Dendritic cell treated with granulocyte-macrophage colony-stimulating factor and Interleukin-4, amounts not matched to agents 40 ng/mL and 50 ng/mL, for 4 days (primary cell): ENCODE measurements at regions not wholly inside any gene's neighbourhood (a gene's known extent, or its start where the extent isn't known, plus 50 kb on each side); places are given as distances from the start of the nearest gene placed in this dataset.

Source experiments
- H3K27ac Mint-ChIP-seq: one replicate; pipeline ENCODE4 v1.8.0; 2022; ENCODE audit warnings: mild to moderate bottlenecking, mixed read lengths
- H3K27me3 Mint-ChIP-seq: one replicate; pipeline ENCODE4 v1.8.0; 2022; ENCODE audit warnings: mild to moderate bottlenecking, mixed read lengths
- H3K36me3 Mint-ChIP-seq: one replicate; pipeline ENCODE4 v1.8.0; 2022; ENCODE audit warnings: low read depth, mixed read lengths
- H3K4me1 Mint-ChIP-seq: one replicate; pipeline ENCODE4 v1.8.0; 2022; ENCODE audit warnings: low read depth, mixed read lengths
- H3K4me3 Mint-ChIP-seq: one replicate; pipeline ENCODE4 v1.8.0; 2022; ENCODE audit warnings: mild to moderate bottlenecking, moderate library complexity, mixed read lengths
- H3K9me3 Mint-ChIP-seq: one replicate; pipeline ENCODE4 v1.8.0; 2022; ENCODE audit warnings: mixed read lengths
- intact Hi-C: fragments of 100-400 bp; cut with micrococcal nuclease; formaldehyde crosslinking; loops from one replicate; pipeline ENCODE4 v1.15.0; 2022

DNA sequence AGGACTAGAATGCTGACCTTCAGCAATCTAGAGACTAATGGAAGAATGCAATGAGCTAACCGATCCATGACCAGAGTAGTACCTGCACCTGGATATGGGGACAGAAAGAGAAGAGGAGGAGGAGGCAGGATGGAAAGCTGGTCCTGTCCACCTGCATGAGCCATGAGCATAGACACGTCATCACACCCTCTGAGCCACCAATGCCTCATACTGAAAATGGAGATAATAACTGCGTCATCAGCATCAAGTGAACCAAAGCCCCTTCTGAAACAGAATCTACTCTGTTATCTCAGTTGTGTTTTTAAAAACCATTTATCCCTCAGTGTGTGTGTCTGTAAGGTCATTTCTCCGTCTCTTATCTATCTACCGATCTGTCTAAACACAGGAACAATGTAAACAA is 327.0 kb downstream of the BCL11B start:
- H3K27me3 Mint-ChIP-seq, result peaks cover 15% of the 10 kb centered on the region
- H3K9me3 Mint-ChIP-seq, result no peaks in the 10 kb centered on the region
- no peaks in the 10 kb centered on the region for H3K36me3 Mint-ChIP-seq
- H3K4me3 Mint-ChIP-seq, result no peak overlapping the region
- H3K4me1 Mint-ChIP-seq, result peaks cover 37% of the 10 kb centered on the region
- intact Hi-C loops, result no loop called here
- no peak overlapping the region for H3K27ac Mint-ChIP-seq

GRCh38 chr14:98945611-98946570 is 326.1 kb downstream of the BCL11B start:
- Mint-ChIP-seq H3K27me3 (peaks cover 15% of the 10 kb centered on the region), H3K9me3 (no peaks in the 10 kb centered on the region), H3K36me3 (no peaks in the 10 kb centered on the region), H3K27ac (no peak overlapping the region), H3K4me1 (peaks cover 45% of the 10 kb centered on the region), H3K4me3 (no peak overlapping the region)
- intact Hi-C loops, result no loop called here

- Mint-ChIP-seq H3K27ac (no peak overlapping the region), H3K4me1 (peaks cover 52% of the 10 kb centered on the region), H3K9me3 (no peaks in the 10 kb centered on the region), H3K27me3 (peaks cover 11% of the 10 kb centered on the region), H3K4me3 (no peak overlapping the region), H3K36me3 (no peaks in the 10 kb centered on the region)
- intact Hi-C loops, result no loop called here
Measured at GRCh38 chr14:98946940-98947339, 325.1 kb downstream of the BCL11B start.

DNA sequence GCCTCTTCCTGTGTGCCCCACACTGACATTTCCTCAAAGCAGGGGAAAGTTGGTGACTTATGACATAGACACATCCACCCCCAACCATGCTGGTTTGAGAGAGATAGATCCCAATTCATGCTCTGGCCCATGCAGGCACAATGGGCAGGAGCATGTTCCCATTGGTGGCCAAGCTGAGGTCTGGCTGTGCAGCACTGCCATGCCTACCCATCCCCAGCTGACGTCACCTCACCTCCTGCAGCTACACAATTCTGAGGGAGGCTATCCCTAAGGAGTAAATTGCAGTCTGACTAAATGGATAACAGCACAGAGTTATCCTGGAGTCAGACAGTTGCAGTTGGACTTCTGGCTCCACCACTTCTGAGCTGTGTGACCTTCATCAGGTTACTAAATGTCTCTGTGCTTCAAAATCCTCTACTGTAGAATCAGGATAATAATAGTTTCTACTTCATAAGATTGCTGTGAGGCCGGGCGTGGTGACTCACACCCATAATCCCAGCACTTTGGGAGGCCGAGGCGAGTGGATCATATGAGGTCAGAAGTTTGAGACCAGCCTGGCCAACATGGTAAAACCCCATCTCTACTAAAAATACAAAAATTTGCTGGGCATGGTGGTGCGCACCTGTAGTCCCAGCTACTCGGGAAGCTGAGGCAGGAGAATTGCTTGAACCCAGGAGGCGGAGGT is 323.9 kb downstream of the BCL11B start:
- Mint-ChIP-seq H3K36me3 (no peaks in the 10 kb centered on the region), H3K27me3 (peaks cover 11% of the 10 kb centered on the region), H3K4me3 (no peak overlapping the region), H3K4me1 (peaks cover 57% of the 10 kb centered on the region), H3K9me3 (no peaks in the 10 kb centered on the region), H3K27ac (no peak overlapping the region)
- intact Hi-C loops, result no loop called here

DNA sequence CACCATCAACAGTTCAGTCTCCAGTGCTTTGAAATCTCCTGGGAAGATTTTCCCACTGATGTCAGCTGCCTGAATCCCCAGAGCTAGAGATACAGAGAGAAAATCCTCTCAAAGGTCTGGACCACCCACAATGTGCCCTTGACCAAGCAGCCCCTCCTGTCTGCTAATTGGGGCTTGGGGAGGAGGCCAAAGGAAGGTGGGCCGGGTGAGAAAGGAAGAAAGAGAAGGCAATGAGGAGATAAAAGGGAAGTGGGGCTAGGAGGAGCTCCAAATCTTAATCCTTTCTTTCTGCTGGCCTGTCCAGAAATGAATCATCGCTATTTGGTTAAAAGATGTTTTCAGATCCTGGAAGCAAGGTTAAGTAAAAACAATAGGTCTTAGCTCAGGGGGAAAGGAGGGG is 322.9 kb downstream of the BCL11B start:
- intact Hi-C loops, result no loop called here
- peaks cover 67% of the 10 kb centered on the region for H3K4me1 Mint-ChIP-seq
- peaks cover 8% of the 10 kb centered on the region for H3K27me3 Mint-ChIP-seq
- H3K9me3 Mint-ChIP-seq, result no peaks in the 10 kb centered on the region
- no peak overlapping the region for H3K27ac Mint-ChIP-seq
- H3K36me3 Mint-ChIP-seq, result no peaks in the 10 kb centered on the region
- no peak overlapping the region for H3K4me3 Mint-ChIP-seq

DNA sequence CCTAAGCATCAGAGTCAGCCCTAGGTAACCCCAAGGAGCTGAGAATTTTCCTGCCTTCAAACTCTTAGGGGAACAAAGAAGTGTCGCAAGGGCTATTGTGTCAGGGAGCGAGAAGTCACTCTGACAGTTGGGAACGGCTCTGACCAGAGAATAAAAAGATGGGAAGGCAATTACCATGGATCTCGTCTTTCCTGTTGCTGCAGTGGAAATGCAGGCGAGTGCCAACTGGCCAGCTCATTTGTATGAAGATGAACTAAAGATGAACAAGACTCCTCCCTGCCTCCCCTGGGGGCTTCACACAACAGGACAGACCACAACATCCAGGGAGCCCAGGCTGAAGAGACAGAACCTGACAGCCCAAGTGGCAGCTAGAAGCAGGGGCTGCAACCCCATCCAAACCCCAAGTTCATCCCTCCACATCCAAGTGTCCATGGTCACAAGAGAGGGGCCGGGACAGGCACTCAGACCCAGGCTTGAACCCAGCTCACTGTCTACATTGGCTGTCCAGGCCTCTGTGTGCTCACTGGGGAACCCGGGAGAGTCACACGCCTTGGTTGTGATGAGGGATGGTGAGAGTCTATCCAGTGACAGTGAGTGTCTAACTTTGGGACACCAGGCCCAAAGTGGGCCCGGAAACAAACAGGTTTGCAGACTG is 322.4 kb downstream of the BCL11B start:
- H3K36me3 Mint-ChIP-seq, result no peaks in the 10 kb centered on the region
- H3K4me1 Mint-ChIP-seq, result peaks cover 73% of the 10 kb centered on the region
- H3K27ac Mint-ChIP-seq, result peak overlapping the region; percentile 12
- peaks cover 7% of the 10 kb centered on the region for H3K27me3 Mint-ChIP-seq
- no peak overlapping the region for H3K4me3 Mint-ChIP-seq
- intact Hi-C loops, result no loop called here
- H3K9me3 Mint-ChIP-seq, result no peaks in the 10 kb centered on the region

GRCh38 chr14:98950353-98950895 is 321.6 kb downstream of the BCL11B start:
- Mint-ChIP-seq H3K27me3 (peaks cover 4% of the 10 kb centered on the region), H3K9me3 (no peaks in the 10 kb centered on the region), H3K27ac (peak overlapping the region; percentile 12), H3K4me3 (no peak overlapping the region), H3K36me3 (no peaks in the 10 kb centered on the region), H3K4me1 (peaks cover 74% of the 10 kb centered on the region)
- intact Hi-C loops, result no loop called here

DNA sequence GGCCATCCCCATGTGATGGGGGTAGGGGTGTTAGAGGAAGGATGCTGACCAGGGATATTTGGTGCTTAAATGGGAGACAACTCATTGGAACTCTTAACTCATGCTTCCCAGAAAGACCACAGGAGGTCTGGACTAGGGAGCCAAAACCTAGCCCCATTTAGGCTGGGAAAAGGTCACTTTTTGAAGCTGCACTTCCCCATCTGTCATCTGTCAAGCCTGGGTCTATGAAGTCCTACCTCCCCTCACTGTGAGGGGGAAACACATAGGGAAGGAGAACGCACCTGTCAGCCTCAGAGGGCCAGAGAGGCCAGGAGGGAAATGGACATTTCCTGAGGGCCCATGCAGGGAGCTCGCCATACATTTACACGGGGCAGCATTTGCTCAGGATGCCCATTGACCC is 321.0 kb downstream of the BCL11B start:
- Mint-ChIP-seq H3K4me1 (peaks cover 74% of the 10 kb centered on the region), H3K9me3 (no peaks in the 10 kb centered on the region), H3K4me3 (no peak overlapping the region), H3K27ac (no peak overlapping the region), H3K27me3 (peaks cover 2% of the 10 kb centered on the region), H3K36me3 (no peaks in the 10 kb centered on the region)
- intact Hi-C loops, result no loop called here

GRCh38 chr14:98951521-98952152 is 320.4 kb downstream of the BCL11B start:
- Mint-ChIP-seq H3K36me3 (no peaks in the 10 kb centered on the region), H3K9me3 (no peaks in the 10 kb centered on the region)
- intact Hi-C loops, result no loop called here

DNA sequence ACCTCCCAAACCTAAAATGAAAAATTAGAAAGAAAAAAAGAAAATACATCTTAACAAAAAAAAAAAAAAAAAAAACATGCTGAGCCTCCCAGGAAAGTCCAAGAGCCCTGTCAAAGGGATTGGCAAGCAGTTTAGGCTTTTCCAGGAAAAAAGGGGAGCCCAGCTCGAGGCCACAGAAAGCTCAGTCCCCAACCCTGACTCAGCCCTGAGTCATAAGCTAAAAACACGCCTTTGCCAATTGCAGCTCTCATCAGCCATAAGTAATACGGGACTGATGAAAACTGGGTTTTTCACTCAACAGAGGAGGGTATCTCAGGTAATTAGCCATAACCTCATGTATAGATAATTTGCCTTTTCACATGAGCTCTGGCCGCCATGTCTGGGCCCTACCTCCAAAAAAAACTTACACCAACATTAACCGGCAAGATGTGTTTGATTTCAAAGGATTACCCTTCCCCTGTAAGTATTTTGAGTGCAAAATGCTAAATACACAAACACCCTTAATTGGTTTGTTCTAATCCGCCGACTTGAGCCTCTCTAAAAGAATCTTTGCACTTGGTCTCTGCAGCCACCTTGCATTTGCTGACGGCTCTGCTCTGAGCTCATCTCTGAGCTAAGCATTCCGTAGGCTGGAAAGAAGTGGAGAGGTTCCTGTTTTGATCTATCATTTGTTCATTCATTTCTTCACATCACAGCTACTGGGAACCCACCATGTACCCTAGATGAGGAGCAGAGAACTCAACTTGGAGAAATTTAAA is 319.2 kb downstream of the BCL11B start:
- Mint-ChIP-seq H3K27ac (no peak overlapping the region), H3K4me1 (peaks cover 77% of the 10 kb centered on the region), H3K4me3 (no peak overlapping the region), H3K9me3 (no peaks in the 10 kb centered on the region), H3K27me3 (no peaks in the 10 kb centered on the region), H3K36me3 (no peaks in the 10 kb centered on the region)
- intact Hi-C loops, result no loop called here

More at GRCh38 chr14:98951521-98952152, 320.4 kb downstream of the BCL11B start:
- Mint-ChIP-seq H3K27me3 (no peaks in the 10 kb centered on the region), H3K4me3 (no peak overlapping the region), H3K4me1 (peaks cover 75% of the 10 kb centered on the region), H3K27ac (no peak overlapping the region)

DNA sequence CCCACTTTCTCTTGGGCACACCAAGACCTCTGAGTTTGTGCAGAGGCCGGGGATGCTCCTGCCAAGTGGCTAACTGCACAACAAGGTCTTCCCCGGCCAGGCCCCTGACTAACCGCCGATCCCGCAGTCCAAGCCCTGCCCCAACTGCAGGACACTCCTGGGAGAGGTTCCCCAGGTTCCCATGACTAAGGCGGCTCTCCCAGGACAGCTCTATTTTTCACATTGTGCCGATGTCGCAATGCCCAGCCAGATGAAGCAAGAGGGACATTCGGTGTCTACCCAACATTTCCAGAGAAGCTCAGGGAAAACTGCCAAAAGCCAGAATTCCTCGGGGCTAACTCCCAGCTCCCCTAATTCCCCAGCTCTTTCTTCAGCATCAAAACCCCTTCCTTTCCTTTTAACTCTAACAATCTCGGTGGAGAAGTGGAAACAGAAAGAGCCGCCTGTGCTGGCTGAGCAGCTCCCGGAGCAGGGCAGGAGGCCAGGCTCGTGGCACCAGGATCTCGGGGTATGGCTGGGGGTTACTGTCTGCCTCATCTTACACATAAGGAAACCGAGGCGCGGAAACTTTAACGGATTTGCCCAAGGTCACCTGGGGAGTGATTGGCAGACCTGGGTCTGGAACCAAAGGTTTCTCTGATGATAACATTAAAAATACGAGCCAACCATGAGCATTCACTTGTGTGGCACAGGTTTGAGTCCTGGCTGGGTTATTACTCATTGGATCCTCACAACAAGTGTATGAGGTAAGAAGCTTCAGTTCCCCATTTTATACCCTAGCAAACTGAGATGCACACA is 318.2 kb downstream of the BCL11B start:
- peaks cover 77% of the 10 kb centered on the region for H3K4me1 Mint-ChIP-seq
- H3K27ac Mint-ChIP-seq, result peak overlapping the region; percentile 21
- H3K36me3 Mint-ChIP-seq, result no peaks in the 10 kb centered on the region
- H3K27me3 Mint-ChIP-seq, result no peaks in the 10 kb centered on the region
- no peak overlapping the region for H3K4me3 Mint-ChIP-seq
- no peaks in the 10 kb centered on the region for H3K9me3 Mint-ChIP-seq
- intact Hi-C loops, result no loop called here

DNA sequence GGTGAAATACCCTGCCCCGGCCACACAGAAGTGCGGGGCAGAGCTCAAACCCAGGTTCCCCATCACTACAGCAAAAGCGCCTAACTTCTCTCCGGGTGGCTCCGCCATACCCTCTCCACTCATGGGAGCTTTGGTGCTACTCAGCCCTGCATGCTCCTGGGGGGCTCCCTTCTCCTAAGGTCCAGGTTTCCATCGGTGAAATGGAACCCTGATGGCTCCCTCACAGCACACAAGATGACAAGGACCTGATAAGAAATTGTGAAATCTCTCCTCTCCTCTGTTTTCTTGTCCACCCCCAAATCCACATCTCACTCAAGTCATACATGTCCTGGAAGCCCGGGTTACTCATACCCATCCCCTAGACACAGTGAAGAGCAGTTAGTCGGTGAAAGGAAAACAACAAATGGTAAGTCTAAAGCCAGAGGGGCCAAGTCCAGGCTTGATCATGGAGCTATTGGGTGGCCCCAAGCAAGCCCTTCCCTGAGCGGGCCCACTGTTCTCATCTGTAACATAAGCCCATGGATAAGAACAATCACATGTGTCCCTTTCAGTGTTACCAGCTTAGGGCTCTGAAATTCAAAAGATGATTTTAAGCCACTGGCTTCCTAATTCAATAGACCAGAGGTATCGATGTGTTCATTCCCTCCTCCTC is 317.5 kb downstream of the BCL11B start:
- no peak overlapping the region for H3K27ac Mint-ChIP-seq
- intact Hi-C loops, result no loop called here
- H3K4me1 Mint-ChIP-seq, result peaks cover 70% of the 10 kb centered on the region
- no peak overlapping the region for H3K4me3 Mint-ChIP-seq
- no peaks in the 10 kb centered on the region for H3K9me3 Mint-ChIP-seq
- H3K27me3 Mint-ChIP-seq, result no peaks in the 10 kb centered on the region
- no peaks in the 10 kb centered on the region for H3K36me3 Mint-ChIP-seq
